ENCODE measurements at regions not wholly inside any gene's neighbourhood (a gene's known extent, or its start where the extent isn't known, plus 50 kb on each side); places are given as distances from the start of the nearest gene placed in this dataset.

DNA sequence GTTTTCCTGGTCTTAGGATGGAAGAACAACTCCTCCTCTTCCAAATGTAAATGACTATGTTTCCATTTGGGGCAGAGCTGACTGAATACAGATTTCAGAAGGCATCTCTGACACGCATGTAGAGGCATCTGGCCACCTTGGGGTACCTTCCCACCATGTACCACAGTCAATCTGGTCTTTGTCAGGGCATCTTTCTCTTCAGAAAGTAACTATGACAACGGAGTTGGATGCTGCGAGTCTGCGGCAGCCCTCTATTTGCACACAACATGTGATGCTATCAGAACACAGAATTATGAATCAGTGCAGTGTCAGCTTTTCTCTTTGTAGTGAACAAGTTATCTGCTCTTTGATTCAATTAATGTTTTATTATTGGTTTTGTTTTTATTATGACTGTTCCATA, 94.7 kb downstream of the TSEN15 start:
- ChIA-PET POLR2A (no interaction called here), CTCF (interaction anchor here (0.6 to 0.9 kb wide), 2 partner anchors 9 to 398 kb away, joined by 3 to 4 read pairs; no protein-coding TSS in a partner anchor)
- FAIRE-seq (no peak), DNase-seq (ENCODE audit: low read depth in 1 of 2, low spot score in 1 of 2) (no peak), ATAC-seq (no peak)
- Histone ChIP-seq H3K4me3 (no peak overlapping the region), H3K27ac (no peak overlapping the region), H3K4me2 (no peak overlapping the region), H3K4me1 (no peaks in the 10 kb centered on the region), H3K9me3 (no peaks in the 10 kb centered on the region)
- TF ChIP-seq BCL3 (IDR thresholded peaks at IDR 0.05) (no peak), HDAC2 (IDR thresholded peaks at IDR 0.05) (no peak), MAZ (IDR thresholded peaks at IDR 0.05; ENCODE audit: borderline replicate concordance, low read depth, low read length) (no peak), FOXS1 (CRISPR knock-in tag; IDR thresholded peaks at IDR 0.05) (no peak), PBX3 (IDR thresholded peaks at IDR 0.05) (no peak)
- WGBS (ENCODE audit: missing lambda C conversion rate): 55% methylated on average over 4 of the region's 4 CpGs

GRCh38 chr1:184150776-184151531, 99.4 kb downstream of the TSEN15 start:
- POLR2A ChIA-PET: no interaction called here

GRCh38 chr1:184152434-184152898, 100.9 kb downstream of the TSEN15 start:
- peak overlapping the region in 1 of 2 experiments; percentile 47; a peak in 1 of 6 replicates for H3K27ac ChIP-seq
- no peak for DNase-seq (ENCODE audit: low read depth in 1 of 2, low spot score in 1 of 2)
- H3K9me3 ChIP-seq: no peaks in the 10 kb centered on the region
- ChIA-PET CTCF (no interaction called here), POLR2A (no interaction called here)
- H3K4me2 ChIP-seq: peak overlapping the region; percentile 81
- peak in 1 of 2 experiments; percentile 64; a peak in 3 of 6 replicates for ATAC-seq
- FAIRE-seq: no peak
- 27% methylated on average over 10 of the region's 10 CpGs for WGBS (ENCODE audit: missing lambda C conversion rate)
- 0 out of 3 replicates have a peak overlapping the region, but pooled peaks have one; percentile 28 for H3K4me3 ChIP-seq
- H3K4me1 ChIP-seq: 0 out of 3 replicates have a peak, but pooled peaks cover 5% of the 10 kb centered on the region
- TF ChIP-seq FOSB (CRISPR knock-in tag; IDR thresholded peaks at IDR 0.05) (no peak), FOSL2 (IDR thresholded peaks at IDR 0.05) (no peak), FOSL2 (CRISPR knock-in tag; IDR thresholded peaks at IDR 0.05) (no peak), ESRRA (IDR thresholded peaks at IDR 0.05; ENCODE audit: borderline replicate concordance, low read length) (no peak), RCOR1 (IDR thresholded peaks at IDR 0.05; ENCODE audit: low read depth, low read length) (no peak), RNF2 (IDR thresholded peaks at IDR 0.05; ENCODE audit: borderline replicate concordance, low read depth) (no peak), BHLHE40 (IDR thresholded peaks at IDR 0.05; ENCODE audit: low read depth, low read length) (no peak), CHD2 (IDR thresholded peaks at IDR 0.05; ENCODE audit: low read length, partially characterized antibody) (no peak), RAD21 (conservative IDR thresholded peaks at IDR 0.05 in 1 of 2, IDR thresholded peaks at IDR 0.05 in 1 of 2) (no peak), NPAS2 (CRISPR knock-in tag; IDR thresholded peaks at IDR 0.05; ENCODE audit: borderline replicate concordance) (no peak), HOXB5 (CRISPR knock-in tag; IDR thresholded peaks at IDR 0.05) (no peak), RARB (CRISPR knock-in tag; IDR thresholded peaks at IDR 0.05) (no peak), NFE2L2 (conservative IDR thresholded peaks at IDR 0.05; ENCODE audit: low read length) (no peak), SMC3 (IDR thresholded peaks at IDR 0.05) (no peak), ZC3H11A (IDR thresholded peaks at IDR 0.05) (no peak), ZFP36 (IDR thresholded peaks at IDR 0.05; ENCODE audit: borderline replicate concordance, partially characterized antibody) (no peak), NR3C1 (IDR thresholded peaks at IDR 0.05) (no peak)
- TF ChIP-seq, protein P1, sequence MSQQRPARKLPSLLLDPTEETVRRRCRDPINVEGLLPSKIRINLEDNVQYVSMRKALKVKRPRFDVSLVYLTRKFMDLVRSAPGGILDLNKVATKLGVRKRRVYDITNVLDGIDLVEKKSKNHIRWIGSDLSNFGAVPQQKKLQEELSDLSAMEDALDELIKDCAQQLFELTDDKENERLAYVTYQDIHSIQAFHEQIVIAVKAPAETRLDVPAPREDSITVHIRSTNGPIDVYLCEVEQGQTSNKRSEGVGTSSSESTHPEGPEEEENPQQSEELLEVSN (IDR thresholded peaks at IDR 0.05; ENCODE audit: borderline replicate concordance, low read depth): no peak

More at GRCh38 chr1:184150776-184151531, 99.4 kb downstream of the TSEN15 start:
- 78% methylated on average over 9 of the region's 9 CpGs for WGBS (ENCODE audit: missing lambda C conversion rate)
- no peak for FAIRE-seq
- CTCF ChIA-PET: interaction anchor here (1.1 kb wide), 1 partner anchor 11 kb away, joined by 3 read pairs; no protein-coding TSS in a partner anchor
- H3K4me3 ChIP-seq: no peak overlapping the region
- TF ChIP-seq, protein P2, sequence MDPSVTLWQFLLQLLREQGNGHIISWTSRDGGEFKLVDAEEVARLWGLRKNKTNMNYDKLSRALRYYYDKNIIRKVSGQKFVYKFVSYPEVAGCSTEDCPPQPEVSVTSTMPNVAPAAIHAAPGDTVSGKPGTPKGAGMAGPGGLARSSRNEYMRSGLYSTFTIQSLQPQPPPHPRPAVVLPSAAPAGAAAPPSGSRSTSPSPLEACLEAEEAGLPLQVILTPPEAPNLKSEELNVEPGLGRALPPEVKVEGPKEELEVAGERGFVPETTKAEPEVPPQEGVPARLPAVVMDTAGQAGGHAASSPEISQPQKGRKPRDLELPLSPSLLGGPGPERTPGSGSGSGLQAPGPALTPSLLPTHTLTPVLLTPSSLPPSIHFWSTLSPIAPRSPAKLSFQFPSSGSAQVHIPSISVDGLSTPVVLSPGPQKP (IDR thresholded peaks at IDR 0.05; ENCODE audit: low read depth, low read length): no peak
- no peak for TF ChIP-seq CHD4 (IDR thresholded peaks at IDR 0.05; ENCODE audit: borderline replicate concordance)
- TF ChIP-seq CBX2 (IDR thresholded peaks at IDR 0.05; ENCODE audit: borderline replicate concordance, low read depth): no peak
- no peak for TF ChIP-seq CBX8 (IDR thresholded peaks at IDR 0.05)
- no peak for TF ChIP-seq TFCP2L1 (CRISPR knock-in tag; IDR thresholded peaks at IDR 0.05)
- TF ChIP-seq NFE2L2 (conservative IDR thresholded peaks at IDR 0.05; ENCODE audit: low read length): no peak
- TF ChIP-seq PBX3 (IDR thresholded peaks at IDR 0.05): no peak
- no peak for TF ChIP-seq RARB (CRISPR knock-in tag; IDR thresholded peaks at IDR 0.05)
- no peak for TF ChIP-seq MAZ (IDR thresholded peaks at IDR 0.05; ENCODE audit: borderline replicate concordance, low read depth, low read length)
- H3K4me2 ChIP-seq: no peak overlapping the region
- no peak overlapping the region for H3K27ac ChIP-seq
- no peak for DNase-seq (ENCODE audit: low read depth in 1 of 2, low spot score in 1 of 2)
- no peak for ATAC-seq
- H3K4me1 ChIP-seq: 0 out of 3 replicates have a peak, but pooled peaks cover 5% of the 10 kb centered on the region
- no peaks in the 10 kb centered on the region for H3K9me3 ChIP-seq

Measured in A549 (cell line).